GM19397 (cell line): ENCODE measurements at regions not wholly inside any gene's neighbourhood (a gene's known extent, or its start where the extent isn't known, plus 50 kb on each side); places are given as distances from the start of the nearest gene placed in this dataset.
"Not testable (repeated sequence)": the region's sequence is repeated elsewhere in the genome, so short reads cannot be mapped to it uniquely, and the experiment has no call there.

Experiments used
- ATAC-seq: cut with Tn5 transposase; IDR thresholded peaks from one replicate; pipeline ENCODE4 v1.9.1; 2021; ENCODE audit warnings: mild to moderate bottlenecking, moderate library complexity; ENCODE audit not compliant: unreplicated experiment

GRCh38 chr17:70897446-70897845, 728.1 kb downstream of the KCNJ2 start:
- no peak for ATAC-seq

GRCh38 chr17:70901870-70902269, 732.5 kb downstream of the KCNJ2 start:
- no peak for ATAC-seq

DNA sequence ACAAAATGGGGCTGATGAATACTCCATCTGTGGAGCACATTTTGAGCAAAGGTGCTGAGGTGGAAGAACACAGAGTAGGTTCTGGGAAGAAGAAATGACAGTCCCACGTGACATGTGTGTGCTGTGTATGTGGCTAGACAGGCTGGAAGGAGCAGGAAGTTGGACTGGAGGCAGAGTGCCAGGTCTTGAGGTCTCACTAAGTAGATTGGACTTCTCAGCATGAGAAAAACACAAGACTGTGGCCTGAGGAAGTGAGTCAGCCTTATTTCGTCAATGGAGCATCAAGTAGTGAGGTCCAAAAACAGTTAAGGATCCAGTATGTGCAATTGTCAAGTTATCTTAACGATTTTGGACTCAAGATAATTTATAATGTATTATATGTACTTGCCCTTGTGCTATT, 736.5 kb downstream of the KCNJ2 start:
- no peak for ATAC-seq

DNA sequence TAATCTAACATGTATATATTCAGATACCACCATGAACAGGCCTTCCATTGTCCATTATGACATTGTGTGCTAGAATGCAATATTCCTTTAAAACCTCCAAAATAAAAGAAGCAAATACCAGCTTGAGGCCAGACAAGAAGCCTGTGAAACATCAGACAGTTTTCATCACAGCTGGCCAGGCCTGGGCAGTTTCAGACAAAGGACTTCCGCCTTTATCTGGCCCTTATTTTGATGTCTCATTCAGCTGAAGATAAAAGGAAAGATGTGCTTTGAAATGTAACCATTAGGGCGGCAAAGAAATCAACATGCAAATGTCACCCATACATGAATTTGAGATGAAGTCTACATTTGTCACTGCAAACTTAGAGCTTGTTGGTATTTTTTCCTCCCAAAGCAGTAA, 737.5 kb downstream of the KCNJ2 start:
- ATAC-seq, result no peak

DNA sequence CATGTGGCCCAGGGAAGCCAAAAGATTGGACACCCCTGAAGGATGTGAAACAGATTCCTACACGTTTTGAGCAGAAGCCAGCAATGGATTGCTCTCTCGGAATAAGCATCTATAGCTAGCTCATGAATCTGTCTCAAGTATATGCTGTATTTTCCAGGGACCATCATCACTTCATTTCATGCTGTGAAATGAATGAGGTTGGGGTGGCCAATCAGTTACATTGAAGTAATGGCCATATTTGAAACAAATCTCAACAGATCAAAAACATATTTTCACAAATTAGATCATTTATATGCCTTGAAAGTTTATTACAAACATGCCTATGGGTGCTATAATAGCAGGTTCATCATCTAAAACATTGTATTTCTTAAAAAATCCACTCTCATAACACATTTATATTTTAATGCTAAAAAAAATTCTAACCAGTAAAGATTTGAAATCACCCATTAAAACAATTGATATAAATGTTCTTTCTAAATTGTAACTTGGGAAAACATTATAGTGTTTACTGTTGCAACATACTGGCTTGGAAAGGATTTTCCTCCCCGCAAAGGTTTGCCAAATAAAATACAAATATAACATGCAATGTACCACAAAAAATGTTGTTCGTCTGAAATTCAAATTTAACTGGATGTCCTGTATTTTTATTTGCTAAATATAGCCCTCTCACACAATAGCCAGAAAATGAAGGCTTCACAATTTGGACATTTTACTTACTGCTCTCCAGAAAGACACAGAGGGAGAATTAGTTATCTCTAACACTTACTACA, 743.6 kb downstream of the KCNJ2 start:
- no peak for ATAC-seq

- ATAC-seq, result no peak
Measured at GRCh38 chr17:70916469-70916868, 747.1 kb downstream of the KCNJ2 start.

GRCh38 chr17:70919241-70919640, 749.9 kb downstream of the KCNJ2 start:
- ATAC-seq, result no peak

DNA sequence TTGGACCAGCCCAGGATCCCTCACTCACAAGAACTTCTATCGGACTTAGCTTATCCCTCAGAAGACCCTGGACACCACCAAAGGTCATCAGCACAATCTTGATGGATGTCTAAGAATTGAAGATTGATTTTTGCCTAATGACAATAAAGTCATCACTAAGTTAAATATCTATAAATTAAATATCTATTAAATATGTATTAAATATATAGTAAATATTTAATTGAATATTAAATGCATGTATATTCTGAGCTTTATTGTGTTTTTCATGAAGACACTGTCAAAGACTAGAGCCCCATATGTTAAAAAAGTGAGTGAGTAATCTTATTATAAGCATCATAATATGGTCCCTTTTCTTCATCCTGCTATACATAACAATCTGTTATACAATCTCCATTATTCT, 751.1 kb downstream of the KCNJ2 start:
- no peak for ATAC-seq

- ATAC-seq, result no peak
Measured at GRCh38 chr17:70922268-70922667, 752.9 kb downstream of the KCNJ2 start.

DNA sequence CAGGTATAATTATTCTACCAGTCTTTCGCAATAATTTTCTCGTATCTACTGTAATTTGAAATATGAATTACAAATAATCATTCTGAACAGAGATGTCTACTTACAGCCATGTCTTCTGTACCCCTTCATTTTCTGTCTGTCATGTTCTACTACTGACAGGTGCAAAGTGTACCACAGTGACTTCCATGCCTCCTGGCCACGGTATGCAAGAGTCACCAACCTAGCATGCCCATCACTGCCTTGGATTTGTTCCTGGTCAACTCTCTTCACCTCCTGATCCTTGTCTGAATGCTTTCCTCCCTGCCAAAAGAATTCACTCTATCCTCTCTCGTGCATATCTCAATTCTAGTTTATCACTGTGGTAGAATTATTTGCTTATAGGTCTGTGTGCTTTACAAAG, 755.4 kb downstream of the KCNJ2 start:
- no peak for ATAC-seq

GRCh38 chr17:70929226-70929625, 759.9 kb downstream of the KCNJ2 start:
- ATAC-seq, result no peak

DNA sequence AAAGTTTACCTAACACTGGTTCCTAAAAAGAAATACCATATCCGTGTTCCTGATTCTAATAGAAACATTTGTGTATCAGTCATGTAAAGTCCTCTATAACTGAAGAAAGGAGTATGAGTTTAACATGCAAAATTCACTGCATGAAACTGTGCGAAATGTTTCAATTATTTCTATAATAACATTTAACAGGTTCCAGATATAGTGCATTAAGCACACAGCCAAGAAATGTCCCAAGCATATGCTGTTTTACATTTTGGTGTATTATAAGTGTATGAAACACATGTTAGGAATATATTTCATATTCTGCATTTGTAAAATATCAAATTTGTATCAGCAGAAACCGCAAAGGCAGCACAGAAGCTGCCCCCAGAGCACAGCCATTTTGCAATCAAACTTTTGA, 764.9 kb downstream of the KCNJ2 start:
- no peak for ATAC-seq

DNA sequence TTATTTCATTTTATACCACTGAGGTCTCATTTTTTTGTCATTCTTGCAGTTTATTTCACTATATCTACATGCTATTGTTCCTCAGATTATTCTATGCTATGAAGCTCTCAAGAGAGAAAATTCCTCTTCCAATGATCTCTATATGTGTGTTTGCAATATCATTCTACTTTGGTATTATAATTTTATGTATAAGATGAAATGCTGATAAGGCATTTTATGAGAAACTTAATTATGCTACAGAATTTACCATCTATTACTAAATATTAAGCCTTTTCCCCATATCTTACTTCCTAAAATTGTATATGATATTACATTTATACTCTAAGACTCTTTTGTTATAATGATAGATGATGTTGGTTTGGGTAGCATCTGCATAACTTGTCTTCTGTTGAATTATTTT, 765.5 kb downstream of the KCNJ2 start:
- no peak for ATAC-seq

DNA sequence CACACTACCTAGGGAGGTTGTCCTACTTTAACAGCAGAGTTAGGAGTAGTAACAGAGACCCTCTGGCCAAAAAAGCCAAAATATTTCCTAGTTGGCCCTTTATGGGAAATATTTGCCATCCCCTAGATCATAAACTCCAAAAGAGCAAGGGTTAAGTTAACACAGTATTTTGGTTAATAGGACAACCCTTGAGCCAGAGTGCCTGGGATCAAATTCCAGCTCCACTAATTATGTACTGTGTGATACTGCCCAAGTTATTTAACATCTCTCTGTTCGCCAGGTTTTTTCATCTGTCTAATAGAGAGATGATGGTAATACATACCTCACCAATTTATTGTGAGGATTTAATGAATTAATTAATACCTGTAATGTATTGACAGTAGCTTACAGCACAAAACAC, 767.4 kb downstream of the KCNJ2 start:
- no peak for ATAC-seq

- ATAC-seq, result no peak
Measured at GRCh38 chr17:70938336-70938735, 769.0 kb downstream of the KCNJ2 start.

GRCh38 chr17:70945386-70945785, 776.1 kb downstream of the KCNJ2 start:
- ATAC-seq, result no peak

- ATAC-seq, result no peak
Measured at GRCh38 chr17:70947215-70947614, 777.9 kb downstream of the KCNJ2 start.

- ATAC-seq, result no peak
Measured at GRCh38 chr17:70947636-70948565, 778.6 kb downstream of the KCNJ2 start.

DNA sequence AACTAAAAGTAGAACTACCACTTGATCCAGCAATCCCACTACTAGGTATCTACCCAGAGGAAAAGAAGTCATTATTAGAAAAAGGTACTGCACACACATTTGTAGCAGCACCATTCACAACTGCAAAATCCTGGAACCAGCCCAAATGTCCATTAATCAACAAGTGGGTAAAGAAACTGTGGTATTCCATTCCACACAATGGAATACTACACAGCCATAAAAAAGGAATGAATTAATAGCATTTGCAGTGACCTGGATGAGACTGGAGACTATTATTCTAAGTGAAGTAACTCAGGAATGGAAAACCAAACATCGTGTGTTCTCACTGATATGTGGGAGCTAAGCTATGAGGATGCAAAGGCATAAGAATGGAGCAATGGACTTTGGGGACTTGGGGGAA, 783.8 kb downstream of the KCNJ2 start:
- ATAC-seq, result not testable (repeated sequence)

DNA sequence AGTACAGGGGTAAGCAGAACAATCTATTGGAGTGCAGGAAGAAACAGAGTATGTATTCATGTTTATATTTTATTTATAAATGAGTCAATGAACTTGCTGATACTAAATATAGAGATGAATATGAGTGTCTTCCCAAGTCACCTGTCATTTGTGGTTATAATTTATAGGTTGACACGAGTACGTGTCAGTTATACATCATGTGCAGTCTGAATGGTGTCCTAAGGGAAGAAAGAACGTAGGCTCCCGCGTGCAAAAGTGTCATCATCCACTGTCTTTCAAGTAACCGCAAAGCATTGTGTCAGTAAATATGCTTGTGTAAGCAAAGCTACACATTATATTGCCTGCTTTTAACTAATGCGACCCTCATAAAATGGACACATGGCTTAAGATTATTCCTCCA, 786.1 kb downstream of the KCNJ2 start:
- no peak for ATAC-seq

DNA sequence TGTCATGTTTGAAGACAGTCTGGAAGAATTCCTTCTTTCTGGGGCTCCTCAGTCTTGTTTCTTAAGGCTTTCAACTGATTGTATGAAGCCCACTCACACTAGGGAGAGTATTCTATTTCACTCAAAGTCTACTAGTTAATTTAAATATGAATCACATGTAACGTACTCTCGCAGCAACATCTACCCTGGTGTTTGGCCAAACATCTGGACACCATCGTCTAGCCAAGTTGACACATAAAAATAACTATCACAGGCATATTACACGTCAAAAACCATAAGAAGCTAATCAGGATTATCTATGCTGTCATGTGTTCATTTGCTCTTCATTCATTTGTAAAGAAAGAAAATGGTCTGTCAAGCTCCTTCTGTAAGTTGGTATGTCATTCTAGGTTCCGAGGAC, 787.4 kb downstream of the KCNJ2 start:
- ATAC-seq, result no peak

DNA sequence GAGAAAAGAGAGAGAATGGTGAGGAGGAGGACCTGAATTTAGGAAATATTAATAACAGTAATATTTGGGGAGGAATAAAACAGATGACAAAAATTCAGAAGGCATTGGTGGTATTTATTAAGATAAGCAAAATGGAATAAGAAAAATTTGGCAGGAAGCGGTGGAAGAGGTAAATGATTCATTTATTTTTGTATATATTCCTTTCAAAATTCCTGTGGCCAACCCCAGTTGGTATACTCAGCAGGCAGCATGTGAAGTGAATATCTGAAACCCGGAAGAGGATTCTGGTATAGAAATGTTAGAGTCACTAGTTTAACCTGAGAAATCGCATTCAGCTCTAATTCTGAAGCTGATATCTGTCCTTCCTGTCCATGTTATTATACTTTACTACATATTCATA, 792.0 kb downstream of the KCNJ2 start:
- ATAC-seq, result no peak
